C4-2B (cell line): ENCODE measurements at regions not wholly inside any gene's neighbourhood (a gene's known extent, or its start where the extent isn't known, plus 50 kb on each side); places are given as distances from the start of the nearest gene placed in this dataset.

ENCODE experiments used
- CTCF ChIP-seq: fragments of 450-650 bp; conservative IDR thresholded peaks from 2 replicates; pipeline ENCODE4 v1.5.1; 2017; ENCODE audit warnings: mild to moderate bottlenecking
- ZFX ChIP-seq: fragments of 450-650 bp; IDR thresholded peaks from 2 replicates; pipeline ENCODE4 v1.6.1; 2017

GRCh38 chr7:117941138-117941810, 68.0 kb upstream of the CTTNBP2 start:
- TF ChIP-seq CTCF (no peak), ZFX (no peak)
